Mammary epithelial cell (primary cell): ENCODE measurements at regions not wholly inside any gene's neighbourhood (a gene's known extent, or its start where the extent isn't known, plus 50 kb on each side); places are given as distances from the start of the nearest gene placed in this dataset.

ENCODE experiments used
- EZH2 ChIP-seq: IDR thresholded peaks from 2 replicates; pipeline ENCODE4 v1.6.1; 2012; ENCODE audit warnings: low read length, inconsistent platforms, borderline replicate concordance
- TF ChIP-seq, protein P1 (sequence below), 2 donors: IDR thresholded peaks in 1 of 2; conservative IDR thresholded peaks in 1 of 2; 2 replicates each; pipeline ENCODE4 v1.5.1; 2011 to 2012; ENCODE audit warnings: inconsistent platforms in 2 of 2, low read length in 2 of 2, mild to moderate bottlenecking in 2 of 2, control low read depth in 1 of 2, low read depth in 1 of 2; ENCODE audit not compliant: insufficient read depth in 1 of 2; ENCODE audit errors: extremely low read depth in 1 of 2

DNA sequence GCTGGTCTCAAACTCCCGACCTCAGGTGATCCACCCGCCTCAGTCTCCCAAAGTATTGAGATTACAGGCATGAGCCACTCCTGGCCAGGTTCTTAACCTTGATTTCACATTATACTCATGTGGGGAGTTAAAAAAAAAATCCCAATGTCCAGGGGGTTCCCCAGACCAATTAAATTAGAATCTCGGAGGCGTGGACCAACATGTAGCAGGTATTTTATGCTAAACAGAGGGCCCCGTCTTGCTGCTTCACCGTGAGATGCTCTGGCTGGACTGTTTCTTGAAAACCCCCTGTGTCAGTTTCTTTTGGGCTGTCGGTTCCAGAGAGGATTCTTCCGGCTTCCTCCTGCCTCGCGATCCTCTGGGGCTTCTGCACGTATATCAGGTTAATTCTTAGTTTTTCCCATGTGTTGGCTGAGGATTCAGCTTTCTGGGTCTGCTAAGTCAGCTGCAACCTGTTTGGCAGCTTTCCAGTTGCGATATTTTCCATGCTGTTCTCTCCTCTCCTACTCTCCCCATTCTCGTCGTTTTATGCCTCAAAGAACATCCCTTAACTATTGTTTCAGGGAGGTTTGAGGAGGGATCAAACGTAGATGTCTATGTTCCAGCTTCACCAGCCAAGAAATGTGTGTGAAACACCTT, 50.6 kb upstream of the ACCSL start:
- TF ChIP-seq, protein P1, sequence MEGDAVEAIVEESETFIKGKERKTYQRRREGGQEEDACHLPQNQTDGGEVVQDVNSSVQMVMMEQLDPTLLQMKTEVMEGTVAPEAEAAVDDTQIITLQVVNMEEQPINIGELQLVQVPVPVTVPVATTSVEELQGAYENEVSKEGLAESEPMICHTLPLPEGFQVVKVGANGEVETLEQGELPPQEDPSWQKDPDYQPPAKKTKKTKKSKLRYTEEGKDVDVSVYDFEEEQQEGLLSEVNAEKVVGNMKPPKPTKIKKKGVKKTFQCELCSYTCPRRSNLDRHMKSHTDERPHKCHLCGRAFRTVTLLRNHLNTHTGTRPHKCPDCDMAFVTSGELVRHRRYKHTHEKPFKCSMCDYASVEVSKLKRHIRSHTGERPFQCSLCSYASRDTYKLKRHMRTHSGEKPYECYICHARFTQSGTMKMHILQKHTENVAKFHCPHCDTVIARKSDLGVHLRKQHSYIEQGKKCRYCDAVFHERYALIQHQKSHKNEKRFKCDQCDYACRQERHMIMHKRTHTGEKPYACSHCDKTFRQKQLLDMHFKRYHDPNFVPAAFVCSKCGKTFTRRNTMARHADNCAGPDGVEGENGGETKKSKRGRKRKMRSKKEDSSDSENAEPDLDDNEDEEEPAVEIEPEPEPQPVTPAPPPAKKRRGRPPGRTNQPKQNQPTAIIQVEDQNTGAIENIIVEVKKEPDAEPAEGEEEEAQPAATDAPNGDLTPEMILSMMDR (conservative IDR thresholded peaks at IDR 0.05 in 1 of 2, IDR thresholded peaks at IDR 0.05 in 1 of 2; ENCODE audit: extremely low read depth in 1 of 2, insufficient read depth in 1 of 2, low read depth in 1 of 2, low read length in 2 of 2), result no peak
- TF ChIP-seq EZH2, result no peak
